GM19438 (cell line): ENCODE measurements at regions not wholly inside any gene's neighbourhood (a gene's known extent, or its start where the extent isn't known, plus 50 kb on each side); places are given as distances from the start of the nearest gene placed in this dataset.

ENCODE experiments used
- ATAC-seq: cut with Tn5 transposase; IDR thresholded peaks from one replicate; pipeline ENCODE4 v1.9.1; 2021; ENCODE audit warnings: low read depth; ENCODE audit not compliant: unreplicated experiment

- ATAC-seq: no peak
Measured at GRCh38 chr12:116654226-116654743, 83.6 kb downstream of the SPRING1 start.

DNA sequence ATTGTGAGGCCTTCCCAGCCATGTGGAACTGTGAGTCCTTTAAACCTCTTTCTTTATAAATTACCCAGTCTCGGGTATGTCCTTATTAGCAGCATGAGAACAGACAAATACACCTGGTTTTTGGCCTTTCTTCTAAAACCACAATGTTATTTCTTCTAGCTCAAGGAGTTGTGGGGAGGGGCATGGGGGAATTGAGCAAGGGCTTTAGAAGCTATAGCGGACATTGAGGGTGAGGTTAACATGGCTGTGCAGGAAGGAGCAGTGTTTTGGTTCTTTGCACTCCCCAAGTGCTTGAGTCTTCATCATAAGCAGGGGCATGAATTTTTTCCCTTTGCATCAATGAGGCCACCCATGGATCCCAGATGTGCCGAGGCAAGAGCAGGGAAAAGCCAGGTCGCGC, 86.8 kb downstream of the SPRING1 start:
- no peak for ATAC-seq

DNA sequence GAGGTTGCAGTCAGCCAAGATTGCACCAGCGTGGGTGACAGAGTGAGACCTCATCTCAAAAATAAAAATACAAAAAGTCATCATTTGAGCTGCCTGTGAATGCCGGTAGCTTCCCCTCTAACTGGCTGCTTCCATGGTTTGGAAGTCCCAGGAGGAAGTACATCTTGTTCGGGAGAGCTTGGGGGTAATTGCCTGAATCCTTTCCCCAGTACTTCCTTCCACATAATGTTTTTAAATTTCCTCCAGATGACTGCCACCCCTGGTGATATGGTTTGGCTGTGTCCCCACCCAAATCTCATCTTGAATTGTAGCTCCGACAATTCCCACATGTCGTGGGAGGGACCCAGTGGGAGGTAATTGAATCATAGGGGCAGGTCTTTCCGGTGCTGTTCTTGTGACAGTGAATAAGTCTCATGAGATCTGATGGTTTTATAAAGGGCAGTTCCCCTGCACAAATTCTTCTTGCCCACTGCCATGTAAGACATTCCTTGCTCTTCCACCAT, 87.2 kb downstream of the SPRING1 start:
- no peak for ATAC-seq

GRCh38 chr12:116650062-116650461, 87.8 kb downstream of the SPRING1 start:
- ATAC-seq: no peak

GRCh38 chr12:116647813-116648212, 88.6 kb downstream of the MAP1LC3B2 start:
- no peak for ATAC-seq

DNA sequence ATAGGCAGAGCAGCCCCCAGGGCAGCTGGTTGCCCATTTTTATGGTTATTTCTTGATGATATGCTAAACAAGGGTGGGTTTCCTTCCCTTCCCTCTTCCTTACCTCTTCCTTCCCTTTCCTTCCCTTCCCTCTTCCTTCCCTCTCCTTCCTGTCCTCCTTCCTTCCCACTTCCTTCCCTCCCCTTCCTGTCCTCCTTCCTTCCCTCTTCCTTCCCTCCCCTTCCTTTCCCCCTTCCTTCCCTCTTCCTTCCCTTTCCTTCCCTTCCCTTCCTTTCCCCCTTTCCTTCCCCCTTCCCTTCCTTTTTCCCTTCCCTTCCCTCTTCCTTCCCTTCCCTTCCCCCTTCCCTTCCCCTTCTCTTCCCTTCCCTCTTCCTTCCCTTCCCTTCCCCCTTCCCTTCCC, 87.7 kb downstream of the MAP1LC3B2 start:
- no peak for ATAC-seq

DNA sequence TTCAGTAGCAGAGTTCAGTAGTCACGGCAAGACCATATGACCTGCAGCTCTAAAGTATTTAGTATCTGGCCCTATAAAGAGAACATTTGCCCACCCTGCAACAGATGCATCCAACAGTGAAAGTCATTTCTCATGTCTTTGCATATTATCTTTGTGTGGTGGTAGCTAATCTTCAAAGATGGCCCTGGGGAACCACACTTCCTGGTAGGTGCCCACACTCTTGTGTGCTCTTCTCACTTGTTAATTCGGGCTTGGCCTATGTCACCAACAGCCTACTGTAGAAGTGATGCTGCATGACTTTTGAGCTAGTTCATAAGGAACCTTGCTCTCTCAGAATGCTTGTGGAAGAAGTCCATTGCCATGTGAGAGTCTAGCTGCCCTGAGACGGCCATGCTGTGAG, 85.6 kb downstream of the MAP1LC3B2 start:
- no peak for ATAC-seq

GRCh38 chr12:116642683-116643082, 83.5 kb downstream of the MAP1LC3B2 start:
- ATAC-seq: no peak

GRCh38 chr12:116642106-116642505, 82.9 kb downstream of the MAP1LC3B2 start:
- ATAC-seq: no peak

- no peak for ATAC-seq
Measured at GRCh38 chr12:116640281-116640680, 81.1 kb downstream of the MAP1LC3B2 start.

DNA sequence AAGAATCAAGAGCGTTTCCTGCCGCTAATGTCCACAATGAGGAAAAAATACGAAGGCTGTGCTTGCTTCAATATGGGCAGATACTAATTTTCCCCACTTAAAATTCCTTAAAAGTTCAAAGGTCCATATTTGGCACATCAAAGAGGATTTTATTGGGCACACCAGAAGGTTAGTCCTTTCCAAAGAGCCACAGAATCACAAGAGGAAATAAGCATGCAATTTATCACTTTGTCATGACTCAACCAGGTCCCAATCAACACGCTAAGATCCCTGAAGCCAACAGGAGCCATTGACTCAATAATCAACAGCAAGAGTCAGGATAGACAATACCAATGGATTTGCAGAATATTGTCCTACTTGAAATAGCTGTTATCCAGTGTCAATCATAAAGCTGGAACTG, 80.6 kb downstream of the MAP1LC3B2 start:
- no peak for ATAC-seq

- no peak for ATAC-seq
Measured at GRCh38 chr12:116638376-116638775, 79.2 kb downstream of the MAP1LC3B2 start.

- ATAC-seq: no peak
Measured at GRCh38 chr12:116637589-116638150, 78.5 kb downstream of the MAP1LC3B2 start.

GRCh38 chr12:116636608-116637519, 77.7 kb downstream of the MAP1LC3B2 start:
- ATAC-seq: no peak

GRCh38 chr12:116635487-116635886, 76.3 kb downstream of the MAP1LC3B2 start:
- ATAC-seq: no peak

GRCh38 chr12:116633476-116633875, 74.3 kb downstream of the MAP1LC3B2 start:
- ATAC-seq: no peak

GRCh38 chr12:116631619-116632018, 72.4 kb downstream of the MAP1LC3B2 start:
- ATAC-seq: no peak

DNA sequence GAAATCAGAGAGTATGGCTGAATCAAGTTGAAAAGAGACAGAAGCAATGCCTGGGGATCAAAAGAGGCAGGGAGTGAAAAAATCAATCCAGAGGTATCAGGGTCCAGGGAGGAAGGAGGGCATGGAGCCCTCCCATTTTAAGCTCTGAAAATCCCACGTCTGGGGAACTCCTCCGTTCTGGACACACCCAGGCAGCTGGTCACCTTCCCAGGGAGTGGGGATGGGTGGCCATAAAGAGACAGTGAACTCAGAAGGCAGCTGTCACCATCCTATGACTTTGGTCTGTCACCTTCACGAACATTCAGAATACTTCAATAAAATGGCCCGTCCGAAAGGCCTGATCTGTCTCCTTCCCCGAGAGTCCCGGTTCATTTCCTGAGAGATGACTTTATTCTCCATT, 71.6 kb downstream of the MAP1LC3B2 start:
- ATAC-seq: no peak

- ATAC-seq: no peak
Measured at GRCh38 chr12:116629480-116629879, 70.3 kb downstream of the MAP1LC3B2 start.

- ATAC-seq: no peak
Measured at GRCh38 chr12:116628989-116629388, 69.8 kb downstream of the MAP1LC3B2 start.

DNA sequence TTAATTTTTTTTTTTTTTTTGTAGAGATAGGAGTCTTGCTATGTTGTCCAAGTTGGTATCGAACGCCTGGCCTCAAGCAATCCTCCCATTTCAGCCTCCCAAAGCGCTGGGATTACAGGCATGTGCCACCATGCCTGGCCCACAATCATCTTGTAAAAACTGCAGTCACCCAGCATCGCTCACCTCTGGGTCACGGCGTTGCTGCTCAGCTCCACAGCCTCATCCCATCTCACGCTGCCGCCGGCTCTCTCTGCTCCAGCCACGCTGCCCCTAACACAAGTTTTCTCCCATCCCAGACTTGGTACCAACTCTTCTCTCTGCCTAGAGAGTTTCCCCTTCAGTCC, 69.2 kb downstream of the MAP1LC3B2 start:
- no peak for ATAC-seq
